ENCODE measurements at regions not wholly inside any gene's neighbourhood (a gene's known extent, or its start where the extent isn't known, plus 50 kb on each side); places are given as distances from the start of the nearest gene placed in this dataset.

DNA sequence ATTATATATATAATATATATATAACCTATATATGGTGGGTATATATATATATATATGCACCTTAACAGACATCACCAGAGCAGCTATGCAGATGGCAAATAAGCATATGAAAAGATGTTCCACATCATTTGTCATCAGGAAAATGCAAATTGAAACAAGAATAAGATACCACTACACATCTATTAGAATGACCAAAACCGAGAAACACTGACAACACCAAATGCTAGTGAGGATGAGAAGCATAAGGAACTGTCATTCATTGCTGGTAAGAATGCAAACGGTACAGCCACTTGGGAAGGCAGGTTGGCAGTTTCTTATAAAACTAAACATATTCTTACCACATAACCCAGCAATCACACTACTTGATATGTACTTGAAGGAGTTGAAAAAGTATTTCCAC is 219.8 kb upstream of the PRMT6 start (continued):
- TF ChIP-seq, protein P1, sequence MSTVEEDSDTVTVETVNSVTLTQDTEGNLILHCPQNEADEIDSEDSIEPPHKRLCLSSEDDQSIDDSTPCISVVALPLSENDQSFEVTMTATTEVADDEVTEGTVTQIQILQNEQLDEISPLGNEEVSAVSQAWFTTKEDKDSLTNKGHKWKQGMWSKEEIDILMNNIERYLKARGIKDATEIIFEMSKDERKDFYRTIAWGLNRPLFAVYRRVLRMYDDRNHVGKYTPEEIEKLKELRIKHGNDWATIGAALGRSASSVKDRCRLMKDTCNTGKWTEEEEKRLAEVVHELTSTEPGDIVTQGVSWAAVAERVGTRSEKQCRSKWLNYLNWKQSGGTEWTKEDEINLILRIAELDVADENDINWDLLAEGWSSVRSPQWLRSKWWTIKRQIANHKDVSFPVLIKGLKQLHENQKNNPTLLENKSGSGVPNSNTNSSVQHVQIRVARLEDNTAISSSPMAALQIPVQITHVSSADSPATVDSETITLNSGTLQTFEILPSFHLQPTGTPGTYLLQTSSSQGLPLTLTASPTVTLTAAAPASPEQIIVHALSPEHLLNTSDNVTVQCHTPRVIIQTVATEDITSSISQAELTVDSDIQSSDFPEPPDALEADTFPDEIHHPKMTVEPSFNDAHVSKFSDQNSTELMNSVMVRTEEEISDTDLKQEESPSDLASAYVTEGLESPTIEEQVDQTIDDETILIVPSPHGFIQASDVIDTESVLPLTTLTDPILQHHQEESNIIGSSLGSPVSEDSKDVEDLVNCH (CRISPR knock-in tag; IDR thresholded peaks at IDR 0.05), result no peak
- TF ChIP-seq ZFAT (CRISPR knock-in tag; conservative IDR thresholded peaks at IDR 0.05), result no peak

DNA sequence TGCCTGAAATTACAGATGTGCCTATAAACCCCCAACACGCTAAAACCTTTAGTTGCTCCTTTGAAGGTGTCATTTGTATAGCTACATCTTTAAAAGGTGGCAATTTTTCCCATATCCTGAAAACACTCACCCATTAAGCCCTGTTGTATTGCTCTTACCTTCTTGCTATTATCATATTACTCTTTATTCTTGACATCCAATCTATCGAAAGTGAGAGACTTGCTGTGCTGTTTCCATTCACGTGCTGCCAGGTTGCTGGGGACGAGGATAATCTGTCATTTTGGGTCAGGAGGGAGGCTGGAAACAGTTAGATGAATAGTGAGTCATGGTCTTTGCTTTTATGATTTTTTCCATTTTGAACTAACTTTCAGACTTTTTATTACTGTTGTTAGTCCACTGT is 213.0 kb upstream of the PRMT6 start:
- intact Hi-C loops (cut with micrococcal nuclease; ENCODE audit: unreplicated experiment) (no loop called here), in situ Hi-C loops (cut with HindIII; ENCODE audit: extremely low pct_ligation_motif_present, low pct_unique_long_range_greater_than_20kb) (no loop called here)
- Histone ChIP-seq H3K36me3 (replicated peaks in 1 of 2; ENCODE audit: control insufficient read depth in 1 of 2, insufficient read depth in 2 of 2, low read length in 2 of 2) (no peaks in the 10 kb centered on the region), H2AFZ (ENCODE audit: low read length) (no peak overlapping the region), H3K9me3 (ENCODE audit: low read length) (peaks cover 74% of the 10 kb centered on the region), H4K20me1 (ENCODE audit: insufficient read depth, low read length) (no peaks in the 10 kb centered on the region), H3K4me1 (ENCODE audit: insufficient read depth, low read length) (no peaks in the 10 kb centered on the region), H3K4me3 (replicated peaks in 1 of 3; ENCODE audit: insufficient read depth in 1 of 3, low read depth in 2 of 3, low read length in 3 of 3) (no peak overlapping the region), H3K4me2 (ENCODE audit: low read depth, low read length) (no peak overlapping the region), H3K27ac (ENCODE audit: extremely low read length, insufficient read depth, low read length) (no peak overlapping the region), H3K9ac (ENCODE audit: insufficient read depth, low read depth, low read length) (no peak overlapping the region), H3K27me3 (ENCODE audit: control insufficient read depth in 1 of 2, insufficient read depth in 2 of 2, low read length in 2 of 2) (no peaks in the 10 kb centered on the region), H3K79me2 (ENCODE audit: insufficient read depth, low read length) (no peaks in the 10 kb centered on the region)
- ATAC-seq, result no peak
- FAIRE-seq, result no peak
- 1% methylated on average over 3 of the region's 4 CpGs for WGBS (ENCODE audit: low lambda C conversion rate)
- no peak for DNase-seq (ENCODE audit: low spot score)
- BruUV-seq (replicated peaks), result no TSS peak
- CTCF ChIA-PET (ENCODE audit: low intra/inter-chr PET ratio, low total read pairs), result no interaction called here
- POLR2A ChIA-PET, result no interaction called here
- TF ChIP-seq ZNF430 (CRISPR knock-in tag; IDR thresholded peaks at IDR 0.05), result no peak
- TF ChIP-seq, protein P2, sequence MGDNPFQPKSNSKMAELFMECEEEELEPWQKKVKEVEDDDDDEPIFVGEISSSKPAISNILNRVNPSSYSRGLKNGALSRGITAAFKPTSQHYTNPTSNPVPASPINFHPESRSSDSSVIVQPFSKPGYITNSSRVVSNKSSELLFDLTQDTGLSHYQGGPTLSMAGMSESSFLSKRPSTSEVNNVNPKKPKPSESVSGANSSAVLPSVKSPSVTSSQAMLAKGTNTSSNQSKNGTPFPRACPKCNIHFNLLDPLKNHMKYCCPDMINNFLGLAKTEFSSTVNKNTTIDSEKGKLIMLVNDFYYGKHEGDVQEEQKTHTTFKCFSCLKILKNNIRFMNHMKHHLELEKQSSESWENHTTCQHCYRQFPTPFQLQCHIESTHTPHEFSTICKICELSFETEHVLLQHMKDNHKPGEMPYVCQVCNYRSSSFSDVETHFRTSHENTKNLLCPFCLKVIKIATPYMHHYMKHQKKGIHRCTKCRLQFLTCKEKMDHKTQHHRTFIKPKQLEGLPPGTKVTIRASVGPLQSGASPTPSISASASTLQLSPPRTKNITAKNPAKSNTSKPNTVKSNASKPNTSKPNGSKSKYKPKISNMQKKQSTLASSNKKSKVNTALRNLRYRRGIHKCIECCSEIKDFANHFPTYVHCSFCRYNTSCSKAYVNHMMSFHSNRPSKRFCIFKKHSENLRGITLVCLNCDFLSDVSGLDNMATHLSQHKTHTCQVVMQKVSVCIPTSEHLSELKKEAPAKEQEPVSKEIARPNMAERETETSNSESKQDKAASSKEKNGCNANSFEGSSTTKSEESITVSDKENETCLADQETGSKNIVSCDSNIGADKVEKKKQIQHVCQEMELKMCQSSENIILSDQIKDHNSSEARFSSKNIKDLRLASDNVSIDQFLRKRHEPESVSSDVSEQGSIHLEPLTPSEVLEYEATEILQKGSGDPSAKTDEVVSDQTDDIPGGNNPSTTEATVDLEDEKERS (CRISPR knock-in tag; IDR thresholded peaks at IDR 0.05), result no peak
- no peak for TF ChIP-seq ZFP90 (CRISPR knock-in tag; IDR thresholded peaks at IDR 0.05; ENCODE audit: borderline replicate concordance)
- TF ChIP-seq ETV5 (CRISPR knock-in tag; IDR thresholded peaks at IDR 0.05; ENCODE audit: borderline replicate concordance), result no peak
- TF ChIP-seq ZBTB7B (CRISPR knock-in tag; IDR thresholded peaks at IDR 0.05), result no peak
